GM06990 (cell line): ENCODE measurements at regions not wholly inside any gene's neighbourhood (a gene's known extent, or its start where the extent isn't known, plus 50 kb on each side); places are given as distances from the start of the nearest gene placed in this dataset.

Experiments
- DNase-seq: peaks from one replicate; pipeline ENCODE4 v3.0.0-alpha.2; 2011; ENCODE audit not compliant: insufficient read length; ENCODE audit errors: extremely low read depth
- H3K27me3 ChIP-seq: replicated peaks from 2 replicates; pipeline ENCODE4 v1.6.0; 2011; ENCODE audit warnings: low read length; ENCODE audit not compliant: control insufficient read depth, insufficient read depth
- H3K36me3 ChIP-seq: 2 replicates; pipeline ENCODE4 v1.5.1; 2011; ENCODE audit warnings: low read length; ENCODE audit not compliant: control insufficient read depth, insufficient read depth
- H3K4me3 ChIP-seq: replicated peaks from 2 replicates; pipeline ENCODE4 v1.5.1; 2011; ENCODE audit warnings: low read depth, mild to moderate bottlenecking, control low read depth, low read length
- CTCF ChIP-seq: IDR thresholded peaks from 2 replicates; pipeline ENCODE4 v1.5.1; 2011; ENCODE audit warnings: low read length, control low read depth, mild to moderate bottlenecking, inconsistent platforms; ENCODE audit not compliant: insufficient read depth, poor library complexity, severe bottlenecking

- no peaks in the 10 kb centered on the region for H3K27me3 ChIP-seq
- no peaks in the 10 kb centered on the region for H3K36me3 ChIP-seq
- DNase-seq = no peak
- no peak overlapping the region for H3K4me3 ChIP-seq
- no peak for TF ChIP-seq CTCF
Measured at GRCh38 chr9:11794984-11795383, 898.2 kb upstream of the TYRP1 start.

GRCh38 chr9:11805969-11806368 is 887.2 kb upstream of the TYRP1 start:
- no peak for TF ChIP-seq CTCF
- DNase-seq = no peak
- Histone ChIP-seq H3K27me3 (no peaks in the 10 kb centered on the region), H3K4me3 (no peak overlapping the region), H3K36me3 (no peaks in the 10 kb centered on the region)

GRCh38 chr9:11821306-11821975 is 871.7 kb upstream of the TYRP1 start:
- DNase-seq = no peak
- H3K36me3 ChIP-seq = no peaks in the 10 kb centered on the region
- no peak for TF ChIP-seq CTCF
- no peak overlapping the region for H3K4me3 ChIP-seq
- H3K27me3 ChIP-seq = no peaks in the 10 kb centered on the region

GRCh38 chr9:11828201-11828600 is 865.0 kb upstream of the TYRP1 start:
- Histone ChIP-seq H3K27me3 (no peaks in the 10 kb centered on the region), H3K36me3 (no peaks in the 10 kb centered on the region), H3K4me3 (no peak overlapping the region)
- no peak for TF ChIP-seq CTCF
- DNase-seq = no peak

GRCh38 chr9:11833056-11833455 is 860.1 kb upstream of the TYRP1 start:
- Histone ChIP-seq H3K4me3 (no peak overlapping the region), H3K27me3 (no peaks in the 10 kb centered on the region), H3K36me3 (no peaks in the 10 kb centered on the region)
- no peak for DNase-seq
- no peak for TF ChIP-seq CTCF

- H3K27me3 ChIP-seq = no peaks in the 10 kb centered on the region
- no peak for DNase-seq
- no peak for TF ChIP-seq CTCF
- no peak overlapping the region for H3K4me3 ChIP-seq
- H3K36me3 ChIP-seq = no peaks in the 10 kb centered on the region
Measured at GRCh38 chr9:11868795-11869194, 824.4 kb upstream of the TYRP1 start.
